GM21529 (cell line): ENCODE measurements at regions not wholly inside any gene's neighbourhood (a gene's known extent, or its start where the extent isn't known, plus 50 kb on each side); places are given as distances from the start of the nearest gene placed in this dataset.
"Not testable (repeated sequence)": the region's sequence is repeated elsewhere in the genome, so short reads cannot be mapped to it uniquely, and the experiment has no call there.

Experiments used
- ATAC-seq: cut with Tn5 transposase; IDR thresholded peaks from one replicate; pipeline ENCODE4 v1.9.1; 2021; ENCODE audit not compliant: unreplicated experiment

- no peak for ATAC-seq
These were observed 150.2 kb upstream of the EEA1 start for GRCh38 chr12:93079271-93079670.

- no peak for ATAC-seq
These were observed 150.9 kb upstream of the EEA1 start for GRCh38 chr12:93079976-93080375.

GRCh38 chr12:93080452-93080851, 151.4 kb upstream of the EEA1 start:
- ATAC-seq = no peak

- no peak for ATAC-seq
These were observed 152.1 kb upstream of the EEA1 start for GRCh38 chr12:93080994-93081809.

GRCh38 chr12:93081810-93082165, 152.7 kb upstream of the EEA1 start:
- ATAC-seq = no peak

- no peak for ATAC-seq
These were observed 156.5 kb upstream of the EEA1 start for GRCh38 chr12:93085383-93086287.

- ATAC-seq = no peak
These were observed 157.2 kb upstream of the EEA1 start for GRCh38 chr12:93086288-93086727.

GRCh38 chr12:93087840-93088610, 158.9 kb upstream of the EEA1 start:
- no peak for ATAC-seq

- no peak for ATAC-seq
These were observed 160.9 kb upstream of the EEA1 start for GRCh38 chr12:93089805-93090569.

- no peak for ATAC-seq
These were observed 161.7 kb upstream of the EEA1 start for GRCh38 chr12:93090731-93091172.

GRCh38 chr12:93091886-93092648, 163.0 kb upstream of the EEA1 start:
- no peak for ATAC-seq

- ATAC-seq = no peak
These were observed 163.5 kb upstream of the EEA1 start for GRCh38 chr12:93092649-93092945.

- no peak for ATAC-seq
These were observed 164.1 kb upstream of the EEA1 start for GRCh38 chr12:93093243-93093642.

- ATAC-seq = not testable (repeated sequence)
These were observed 165.1 kb upstream of the EEA1 start for GRCh38 chr12:93094222-93094621.

GRCh38 chr12:93094988-93095737, 166.1 kb upstream of the EEA1 start:
- peak; percentile 95 for ATAC-seq

- no peak for ATAC-seq
These were observed 168.3 kb upstream of the EEA1 start for GRCh38 chr12:93097417-93097816.

GRCh38 chr12:93098077-93098476, 169.0 kb upstream of the EEA1 start:
- no peak for ATAC-seq

GRCh38 chr12:93099792-93100191, 170.7 kb upstream of the EEA1 start:
- ATAC-seq = no peak

GRCh38 chr12:93100610-93101009, 171.5 kb upstream of the EEA1 start:
- ATAC-seq = no peak
